ENCODE measurements at regions not wholly inside any gene's neighbourhood (a gene's known extent, or its start where the extent isn't known, plus 50 kb on each side); places are given as distances from the start of the nearest gene placed in this dataset.

GRCh38 chr6:65803186-65803585 lies 96.2 kb upstream of the EYS start:
- Histone ChIP-seq H3K36me3 (no peaks in the 10 kb centered on the region), H3K9me3 (no peaks in the 10 kb centered on the region), H3K4me1 (no peaks in the 10 kb centered on the region), H3K4me3 (no peak overlapping the region), H3K27me3 (no peaks in the 10 kb centered on the region), H3K27ac (no peak overlapping the region)
- TF ChIP-seq, protein P1, sequence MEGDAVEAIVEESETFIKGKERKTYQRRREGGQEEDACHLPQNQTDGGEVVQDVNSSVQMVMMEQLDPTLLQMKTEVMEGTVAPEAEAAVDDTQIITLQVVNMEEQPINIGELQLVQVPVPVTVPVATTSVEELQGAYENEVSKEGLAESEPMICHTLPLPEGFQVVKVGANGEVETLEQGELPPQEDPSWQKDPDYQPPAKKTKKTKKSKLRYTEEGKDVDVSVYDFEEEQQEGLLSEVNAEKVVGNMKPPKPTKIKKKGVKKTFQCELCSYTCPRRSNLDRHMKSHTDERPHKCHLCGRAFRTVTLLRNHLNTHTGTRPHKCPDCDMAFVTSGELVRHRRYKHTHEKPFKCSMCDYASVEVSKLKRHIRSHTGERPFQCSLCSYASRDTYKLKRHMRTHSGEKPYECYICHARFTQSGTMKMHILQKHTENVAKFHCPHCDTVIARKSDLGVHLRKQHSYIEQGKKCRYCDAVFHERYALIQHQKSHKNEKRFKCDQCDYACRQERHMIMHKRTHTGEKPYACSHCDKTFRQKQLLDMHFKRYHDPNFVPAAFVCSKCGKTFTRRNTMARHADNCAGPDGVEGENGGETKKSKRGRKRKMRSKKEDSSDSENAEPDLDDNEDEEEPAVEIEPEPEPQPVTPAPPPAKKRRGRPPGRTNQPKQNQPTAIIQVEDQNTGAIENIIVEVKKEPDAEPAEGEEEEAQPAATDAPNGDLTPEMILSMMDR (IDR thresholded peaks at IDR 0.05), result no peak
- no peak for DNase-seq (ENCODE audit: low spot score in 2 of 2)
- intact Hi-C loops (cut with DNase I), result no loop called here

DNA sequence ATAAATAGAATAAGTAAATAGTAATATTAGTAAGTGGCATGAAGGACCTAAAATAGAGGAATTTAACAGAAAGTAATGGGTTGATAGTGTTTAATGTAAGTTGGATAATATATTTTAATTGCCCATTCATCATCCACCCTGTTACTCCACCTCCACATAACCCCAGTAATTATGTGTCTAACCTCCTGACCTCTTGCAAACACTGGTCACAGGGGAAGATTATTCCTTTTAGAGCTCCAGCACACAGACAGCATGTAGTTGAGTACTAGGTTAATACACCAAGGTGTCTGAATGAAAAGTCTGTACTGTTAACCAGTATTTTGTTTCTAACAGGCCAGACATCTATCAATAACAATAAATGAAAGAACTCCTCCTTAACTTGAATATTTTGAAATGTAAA lies 92.4 kb upstream of the EYS start:
- Histone ChIP-seq H3K27ac (no peak overlapping the region), H3K36me3 (no peaks in the 10 kb centered on the region), H3K27me3 (no peaks in the 10 kb centered on the region), H3K4me1 (no peaks in the 10 kb centered on the region), H3K9me3 (no peaks in the 10 kb centered on the region), H3K4me3 (no peak overlapping the region)
- DNase-seq (ENCODE audit: low spot score in 2 of 2), result no peak
- TF ChIP-seq, protein P1 (IDR thresholded peaks at IDR 0.05), result no peak
- intact Hi-C loops (cut with DNase I), result no loop called here

- TF ChIP-seq, protein P1 (IDR thresholded peaks at IDR 0.05), result no peak
- Histone ChIP-seq H3K4me1 (no peaks in the 10 kb centered on the region), H3K9me3 (no peaks in the 10 kb centered on the region), H3K27ac (no peak overlapping the region), H3K27me3 (no peaks in the 10 kb centered on the region), H3K36me3 (no peaks in the 10 kb centered on the region), H3K4me3 (no peak overlapping the region)
- DNase-seq (ENCODE audit: low spot score in 2 of 2), result no peak
- intact Hi-C loops (cut with DNase I), result no loop called here
Measured at GRCh38 chr6:65798280-65799014, 91.4 kb upstream of the EYS start.

DNA sequence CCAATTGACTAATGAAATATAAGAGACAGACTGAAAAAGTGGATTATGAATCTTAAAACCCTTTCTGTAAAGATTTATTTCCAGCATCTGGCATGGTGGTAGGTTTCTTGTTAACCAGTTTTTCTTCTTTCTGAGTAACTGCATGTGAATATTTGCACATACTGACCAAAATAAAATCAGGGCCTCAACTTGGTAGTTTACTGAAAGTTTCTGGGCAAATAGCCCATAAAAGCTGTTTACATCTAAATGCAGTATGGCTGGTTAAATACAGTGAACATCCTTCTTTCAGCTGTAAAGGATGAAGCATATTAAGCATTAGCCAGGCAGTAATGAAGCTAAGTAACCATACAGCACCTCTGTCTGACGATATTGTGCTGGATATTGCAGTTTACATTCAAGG lies 83.6 kb upstream of the EYS start:
- intact Hi-C loops (cut with DNase I), result no loop called here
- Histone ChIP-seq H3K4me3 (no peak overlapping the region), H3K9me3 (no peaks in the 10 kb centered on the region), H3K4me1 (no peaks in the 10 kb centered on the region), H3K27ac (no peak overlapping the region), H3K36me3 (no peaks in the 10 kb centered on the region), H3K27me3 (no peaks in the 10 kb centered on the region)
- TF ChIP-seq, protein P1 (IDR thresholded peaks at IDR 0.05), result no peak
- DNase-seq (ENCODE audit: low spot score in 2 of 2), result no peak

- Histone ChIP-seq H3K9me3 (no peaks in the 10 kb centered on the region), H3K4me1 (no peaks in the 10 kb centered on the region), H3K36me3 (no peaks in the 10 kb centered on the region), H3K27me3 (no peaks in the 10 kb centered on the region), H3K27ac (no peak overlapping the region), H3K4me3 (no peak overlapping the region)
- intact Hi-C loops (cut with DNase I), result no loop called here
- no peak for DNase-seq (ENCODE audit: low spot score in 2 of 2)
- TF ChIP-seq, protein P1 (IDR thresholded peaks at IDR 0.05), result no peak
Measured at GRCh38 chr6:65787787-65788186, 80.8 kb upstream of the EYS start.

- intact Hi-C loops (cut with DNase I), result no loop called here
Measured at GRCh38 chr6:65786815-65787214, 79.8 kb upstream of the EYS start.

More at GRCh38 chr6:65786815-65787214, 79.8 kb upstream of the EYS start:
- Histone ChIP-seq H3K27me3 (no peaks in the 10 kb centered on the region), H3K4me1 (no peaks in the 10 kb centered on the region), H3K27ac (no peak overlapping the region), H3K4me3 (no peak overlapping the region), H3K9me3 (no peaks in the 10 kb centered on the region), H3K36me3 (no peaks in the 10 kb centered on the region)
- TF ChIP-seq, protein P1 (IDR thresholded peaks at IDR 0.05), result no peak
- no peak for DNase-seq (ENCODE audit: low spot score in 2 of 2)

Data from ascending aorta (tissue), 2 donors.